Testis (tissue), 2 donors: ENCODE measurements at regions not wholly inside any gene's neighbourhood (a gene's known extent, or its start where the extent isn't known, plus 50 kb on each side); places are given as distances from the start of the nearest gene placed in this dataset.

Experiments
- DNase-seq: peaks from one replicate; pipeline ENCODE4 v3.0.0-alpha.2; 2019
- H3K27ac ChIP-seq, 2 donors: fragments of 200-600 bp; sonication (generic); one replicate each; pipeline ENCODE4 v1.5.1; 2019
- H3K27me3 ChIP-seq: fragments of 200-600 bp; sonication (generic); one replicate; pipeline ENCODE4 v1.5.1; 2019
- H3K36me3 ChIP-seq: fragments of 200-600 bp; sonication (generic); one replicate; pipeline ENCODE4 v1.5.1; 2017; ENCODE audit warnings: low read depth; ENCODE audit errors: missing control alignments
- H3K4me1 ChIP-seq: fragments of 200-600 bp; sonication (generic); one replicate; pipeline ENCODE4 v1.5.1; 2019
- H3K4me3 ChIP-seq, 2 donors: fragments of 200-600 bp; sonication (generic); one replicate each; pipeline ENCODE4 v1.5.1; 2017 to 2019
- H3K9me3 ChIP-seq: fragments of 200-600 bp; sonication (generic); one replicate; pipeline ENCODE4 v1.5.1; 2017
- POLR2A ChIP-seq: fragments of 450-650 bp; IDR thresholded peaks from one replicate; pipeline ENCODE4 v1.6.1; 2017; ENCODE audit warnings: antibody characterized with exemption, mild to moderate bottlenecking, moderate library complexity
- WGBS, 2 donors: methylation state at CpG; one replicate each; pipeline ENCODE4 v1.1.5; 2018; 5-methylcytosine and 5-hydroxymethylcytosine counted together
- intact Hi-C: fragments of 100-400 bp; cut with DNase I; formaldehyde crosslinking; loops from one replicate; pipeline ENCODE4 v1.15.1; 2023; ENCODE audit warnings: low total_unique reads
- TF ChIP-seq, protein P1 (sequence below), 3 experiments: fragments of 450-650 bp in 2 of 3; fragments of 200-600 bp in 1 of 3; sonication (generic) in 1 of 3; IDR thresholded peaks; one replicate each; pipeline ENCODE4 v1.5.1; 2016 to 2019; ENCODE audit warnings: antibody characterized with exemption in 3 of 3, mild to moderate bottlenecking in 2 of 3, moderate library complexity in 1 of 3

DNA sequence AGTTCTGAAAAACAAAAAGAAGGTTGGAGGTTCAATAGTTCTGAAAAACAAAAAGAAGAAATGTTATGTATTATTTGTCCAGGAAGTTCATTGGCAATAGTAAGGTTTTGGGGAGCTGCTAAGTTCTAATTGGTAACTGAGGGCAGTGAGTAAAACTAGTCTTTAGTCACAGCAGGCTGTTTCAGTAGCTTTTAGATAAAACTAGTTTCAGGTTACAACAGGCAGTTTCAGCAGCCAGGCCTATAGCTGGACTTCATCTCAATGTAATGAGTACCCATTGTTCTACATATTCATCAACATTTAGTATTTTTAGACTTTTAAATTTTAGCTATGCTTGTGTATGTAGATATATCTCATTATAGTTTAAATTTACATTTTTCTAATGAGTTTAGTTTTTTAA, 639.3 kb downstream of the TOX3 start:
- Histone ChIP-seq H3K27ac (no peak overlapping the region), H3K4me3 (no peak overlapping the region), H3K9me3 (no peaks in the 10 kb centered on the region), H3K36me3 (no peaks in the 10 kb centered on the region), H3K4me1 (no peaks in the 10 kb centered on the region), H3K27me3 (no peaks in the 10 kb centered on the region)
- intact Hi-C loops: no loop called here
- TF ChIP-seq POLR2A: no peak
- TF ChIP-seq, protein P1, sequence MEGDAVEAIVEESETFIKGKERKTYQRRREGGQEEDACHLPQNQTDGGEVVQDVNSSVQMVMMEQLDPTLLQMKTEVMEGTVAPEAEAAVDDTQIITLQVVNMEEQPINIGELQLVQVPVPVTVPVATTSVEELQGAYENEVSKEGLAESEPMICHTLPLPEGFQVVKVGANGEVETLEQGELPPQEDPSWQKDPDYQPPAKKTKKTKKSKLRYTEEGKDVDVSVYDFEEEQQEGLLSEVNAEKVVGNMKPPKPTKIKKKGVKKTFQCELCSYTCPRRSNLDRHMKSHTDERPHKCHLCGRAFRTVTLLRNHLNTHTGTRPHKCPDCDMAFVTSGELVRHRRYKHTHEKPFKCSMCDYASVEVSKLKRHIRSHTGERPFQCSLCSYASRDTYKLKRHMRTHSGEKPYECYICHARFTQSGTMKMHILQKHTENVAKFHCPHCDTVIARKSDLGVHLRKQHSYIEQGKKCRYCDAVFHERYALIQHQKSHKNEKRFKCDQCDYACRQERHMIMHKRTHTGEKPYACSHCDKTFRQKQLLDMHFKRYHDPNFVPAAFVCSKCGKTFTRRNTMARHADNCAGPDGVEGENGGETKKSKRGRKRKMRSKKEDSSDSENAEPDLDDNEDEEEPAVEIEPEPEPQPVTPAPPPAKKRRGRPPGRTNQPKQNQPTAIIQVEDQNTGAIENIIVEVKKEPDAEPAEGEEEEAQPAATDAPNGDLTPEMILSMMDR (IDR thresholded peaks at IDR 0.05): no peak
- DNase-seq: no peak

- H3K4me3 ChIP-seq: no peak overlapping the region
Observed at GRCh38 chr16:51900221-51900780, 646.6 kb downstream of the TOX3 start.

GRCh38 chr16:51898872-51899271, 648.1 kb downstream of the TOX3 start:
- intact Hi-C loops: no loop called here
- Histone ChIP-seq H3K27me3 (no peaks in the 10 kb centered on the region), H3K36me3 (no peaks in the 10 kb centered on the region), H3K4me1 (no peaks in the 10 kb centered on the region), H3K4me3 (no peak overlapping the region), H3K9me3 (no peaks in the 10 kb centered on the region), H3K27ac (no peak overlapping the region)
- TF ChIP-seq, protein P1 (IDR thresholded peaks at IDR 0.05): no peak
- no peak for TF ChIP-seq POLR2A
- DNase-seq: no peak

More at GRCh38 chr16:51900221-51900780, 646.6 kb downstream of the TOX3 start:
- TF ChIP-seq, protein P1 (IDR thresholded peaks at IDR 0.05): no peak
- no peak for TF ChIP-seq POLR2A
- no peaks in the 10 kb centered on the region for H3K36me3 ChIP-seq
- H3K27ac ChIP-seq: no peak overlapping the region
- H3K4me1 ChIP-seq: no peaks in the 10 kb centered on the region
- H3K27me3 ChIP-seq: no peaks in the 10 kb centered on the region
- intact Hi-C loops: no loop called here
- no peaks in the 10 kb centered on the region for H3K9me3 ChIP-seq
- WGBS, 2 donors: 84 to 91% methylated on average over 3 of the region's 3 CpGs
- DNase-seq: no peak

DNA sequence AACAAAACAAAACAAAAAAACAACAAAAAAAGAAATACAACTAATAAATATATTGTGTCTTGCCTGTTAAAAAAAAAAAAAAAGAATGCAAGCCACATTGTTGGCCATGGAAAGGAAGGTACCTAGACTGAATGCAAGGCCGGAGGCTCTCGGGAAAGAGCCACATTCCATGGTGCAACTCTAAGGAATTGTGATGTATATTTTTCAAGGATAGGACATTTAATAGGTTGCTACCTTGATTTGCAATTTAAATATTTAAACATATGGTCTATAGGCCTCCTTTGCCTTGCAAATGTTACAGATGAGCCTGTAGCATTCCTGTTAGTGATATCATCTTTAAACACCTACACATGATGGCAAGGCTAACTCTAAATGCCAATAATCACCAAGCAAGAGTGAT, 650.9 kb downstream of the TOX3 start:
- Histone ChIP-seq H3K4me3 (no peak overlapping the region), H3K36me3 (no peaks in the 10 kb centered on the region), H3K27me3 (no peaks in the 10 kb centered on the region), H3K4me1 (no peaks in the 10 kb centered on the region), H3K27ac (no peak overlapping the region), H3K9me3 (no peaks in the 10 kb centered on the region)
- WGBS, 2 donors: 91 to 94% methylated on average over 2 of the region's 2 CpGs
- TF ChIP-seq POLR2A: no peak
- TF ChIP-seq, protein P1 (IDR thresholded peaks at IDR 0.05): no peak
- DNase-seq: no peak
- intact Hi-C loops: no loop called here

GRCh38 chr16:51892293-51893007, 654.5 kb downstream of the TOX3 start:
- H3K4me3 ChIP-seq: no peak overlapping the region
- WGBS, 2 donors: 91% methylated on average over 11 of the region's 11 CpGs
- TF ChIP-seq, protein P1 (IDR thresholded peaks at IDR 0.05): no peak
- TF ChIP-seq POLR2A: no peak
- no peak overlapping the region for H3K27ac ChIP-seq
- DNase-seq: no peak
- intact Hi-C loops: no loop called here
- H3K36me3 ChIP-seq: no peaks in the 10 kb centered on the region
- no peaks in the 10 kb centered on the region for H3K27me3 ChIP-seq
- H3K9me3 ChIP-seq: no peaks in the 10 kb centered on the region
- H3K4me1 ChIP-seq: no peaks in the 10 kb centered on the region
